ENCODE measurements at regions not wholly inside any gene's neighbourhood (a gene's known extent, or its start where the extent isn't known, plus 50 kb on each side); places are given as distances from the start of the nearest gene placed in this dataset.

GRCh38 chr4:141567326-141567915 lies 69.0 kb upstream of the IL15 start:
- Histone ChIP-seq H3K4me3 (no peak overlapping the region), H3K9me3 (no peaks in the 10 kb centered on the region), H3K27me3 (no peaks in the 10 kb centered on the region), H3K4me1 (no peaks in the 10 kb centered on the region), H3K36me3 (no peaks in the 10 kb centered on the region), H3K27ac (no peak overlapping the region)
- no peak for DNase-seq
- no peak for ATAC-seq (ENCODE audit: low FRiP score in 2 of 2)
- 47 to 56% methylated on average over 4 of the region's 4 CpGs for WGBS, 2 donors
- TF ChIP-seq POLR2AphosphoS5 (IDR thresholded peaks at IDR 0.05) (no peak), CTCF (IDR thresholded peaks at IDR 0.05) (no peak), POLR2A (IDR thresholded peaks at IDR 0.05) (no peak), EP300 (IDR thresholded peaks at IDR 0.05) (no peak)

GRCh38 chr4:141569141-141569540 lies 67.2 kb upstream of the IL15 start:
- DNase-seq (no peak), ATAC-seq (ENCODE audit: low FRiP score in 2 of 2) (no peak)
- WGBS, 2 donors = 74 to 77% methylated on average over 2 of the region's 2 CpGs
- H3K9me3 ChIP-seq = no peaks in the 10 kb centered on the region
- H3K36me3 ChIP-seq = no peaks in the 10 kb centered on the region
- H3K4me1 ChIP-seq = no peaks in the 10 kb centered on the region
- no peak overlapping the region for H3K27ac ChIP-seq
- H3K27me3 ChIP-seq = no peaks in the 10 kb centered on the region
- TF ChIP-seq CTCF (IDR thresholded peaks at IDR 0.05) (no peak), EP300 (IDR thresholded peaks at IDR 0.05) (no peak), POLR2AphosphoS5 (IDR thresholded peaks at IDR 0.05) (no peak), POLR2A (IDR thresholded peaks at IDR 0.05) (no peak)
- H3K4me3 ChIP-seq = no peak overlapping the region

GRCh38 chr4:141570290-141570689 lies 66.1 kb upstream of the IL15 start:
- DNase-seq (no peak), ATAC-seq (ENCODE audit: low FRiP score in 2 of 2) (no peak)
- no peaks in the 10 kb centered on the region for H3K27me3 ChIP-seq
- H3K9me3 ChIP-seq = no peaks in the 10 kb centered on the region
- no peak for TF ChIP-seq POLR2A (IDR thresholded peaks at IDR 0.05)
- no peak for TF ChIP-seq POLR2AphosphoS5 (IDR thresholded peaks at IDR 0.05)
- no peak for TF ChIP-seq CTCF (IDR thresholded peaks at IDR 0.05)
- TF ChIP-seq EP300 (IDR thresholded peaks at IDR 0.05) = no peak
- H3K36me3 ChIP-seq = no peaks in the 10 kb centered on the region
- H3K27ac ChIP-seq = no peak overlapping the region
- H3K4me3 ChIP-seq = no peak overlapping the region
- H3K4me1 ChIP-seq = no peaks in the 10 kb centered on the region

- 72 to 91% methylated on average over 2 of the region's 2 CpGs for WGBS, 2 donors
- Histone ChIP-seq H3K36me3 (no peaks in the 10 kb centered on the region), H3K4me3 (no peak overlapping the region), H3K27ac (no peak overlapping the region), H3K9me3 (no peaks in the 10 kb centered on the region), H3K27me3 (no peaks in the 10 kb centered on the region), H3K4me1 (no peaks in the 10 kb centered on the region)
- TF ChIP-seq POLR2AphosphoS5 (IDR thresholded peaks at IDR 0.05) = no peak
- no peak for TF ChIP-seq EP300 (IDR thresholded peaks at IDR 0.05)
- no peak for TF ChIP-seq POLR2A (IDR thresholded peaks at IDR 0.05)
- TF ChIP-seq CTCF (IDR thresholded peaks at IDR 0.05) = no peak
- DNase-seq (no peak), ATAC-seq (ENCODE audit: low FRiP score in 2 of 2) (no peak)
These were observed 65.0 kb upstream of the IL15 start for GRCh38 chr4:141571362-141571761.

- Histone ChIP-seq H3K4me1 (no peaks in the 10 kb centered on the region), H3K27me3 (no peaks in the 10 kb centered on the region), H3K27ac (no peak overlapping the region), H3K36me3 (no peaks in the 10 kb centered on the region), H3K9me3 (no peaks in the 10 kb centered on the region), H3K4me3 (no peak overlapping the region)
- DNase-seq (no peak), ATAC-seq (ENCODE audit: low FRiP score in 2 of 2) (no peak)
- TF ChIP-seq CTCF (IDR thresholded peaks at IDR 0.05) (no peak), EP300 (IDR thresholded peaks at IDR 0.05) (no peak), POLR2AphosphoS5 (IDR thresholded peaks at IDR 0.05) (no peak), POLR2A (IDR thresholded peaks at IDR 0.05) (no peak)
- WGBS, 2 donors = 66 to 71% methylated on average over 6 of the region's 6 CpGs
These were observed 64.6 kb upstream of the IL15 start for GRCh38 chr4:141571793-141572192.
